RWPE1 (cell line): ENCODE measurements at regions not wholly inside any gene's neighbourhood (a gene's known extent, or its start where the extent isn't known, plus 50 kb on each side); places are given as distances from the start of the nearest gene placed in this dataset.

Source experiments
- CTCF ChIA-PET: fragments of 350-600 bp; sonication (Branson Sonifier 250); formaldehyde crosslinking; extraction: SDS; loops from one replicate; lab custom pipeline; 2021; lab: Yijun Ruan, JAX
- POLR2A ChIA-PET: fragments of 400-600 bp; formaldehyde crosslinking; extraction: SDS; loops from one replicate; lab custom pipeline; 2020; ENCODE audit warnings: antibody characterized with exemption; ENCODE audit not compliant: low non-redundant PET; lab: Yijun Ruan, JAX
- DNase-seq: peaks from one replicate; pipeline ENCODE4 v3.0.0; 2012; ENCODE audit warnings: low spot score
- H3K27ac ChIP-seq: fragments of 450-650 bp; 2 replicates; pipeline ENCODE4 v1.5.1; 2017
- CTCF ChIP-seq: fragments of 450-650 bp; conservative IDR thresholded peaks from 2 replicates; pipeline ENCODE4 v1.5.1; 2017; ENCODE audit warnings: low read depth, mild to moderate bottlenecking

GRCh38 chr3:182005219-182005618 is 293.5 kb downstream of the SOX2 start:
- CTCF ChIA-PET = interaction anchor here (0.5 kb wide), 1 partner anchor 679 kb away, joined by 3 read pairs; no protein-coding TSS in a partner anchor
- TF ChIP-seq CTCF = no peak
- H3K27ac ChIP-seq = no peak overlapping the region
- DNase-seq = no peak
- POLR2A ChIA-PET = interaction anchor here (0.6 kb wide), 1 partner anchor 13 kb away, joined by 4 read pairs; no protein-coding TSS in a partner anchor

GRCh38 chr3:182005701-182006100 is 294.0 kb downstream of the SOX2 start:
- ChIA-PET CTCF (no interaction called here), POLR2A (no interaction called here)

GRCh38 chr3:182006431-182006830 is 294.7 kb downstream of the SOX2 start:
- DNase-seq = no peak
- ChIA-PET CTCF (no interaction called here), POLR2A (no interaction called here)
- H3K27ac ChIP-seq = no peak overlapping the region
- TF ChIP-seq CTCF = no peak

More at GRCh38 chr3:182005701-182006100, 294.0 kb downstream of the SOX2 start:
- no peak overlapping the region for H3K27ac ChIP-seq
- no peak for TF ChIP-seq CTCF
- DNase-seq = no peak

- CTCF ChIA-PET = no interaction called here
- DNase-seq = no peak
- no peak for TF ChIP-seq CTCF
- H3K27ac ChIP-seq = no peak overlapping the region
- POLR2A ChIA-PET = no interaction called here
These were observed 295.7 kb downstream of the SOX2 start for GRCh38 chr3:182007441-182007840.

- H3K27ac ChIP-seq = no peak overlapping the region
- ChIA-PET CTCF (no interaction called here), POLR2A (interaction anchor here (0.7 kb wide), 1 partner anchor 13 kb away, joined by 4 read pairs; no protein-coding TSS in a partner anchor)
- no peak for TF ChIP-seq CTCF
- DNase-seq = no peak
These were observed 306.6 kb downstream of the SOX2 start for GRCh38 chr3:182018361-182018760.

- H3K27ac ChIP-seq = no peak overlapping the region
- POLR2A ChIA-PET = no interaction called here
- TF ChIP-seq CTCF = no peak
- DNase-seq = no peak
- CTCF ChIA-PET = no interaction called here
These were observed 308.2 kb downstream of the SOX2 start for GRCh38 chr3:182019926-182020325.
